GM18517 (cell line): ENCODE measurements at regions not wholly inside any gene's neighbourhood (a gene's known extent, or its start where the extent isn't known, plus 50 kb on each side); places are given as distances from the start of the nearest gene placed in this dataset.
"Not testable (repeated sequence)": the region's sequence is repeated elsewhere in the genome, so short reads cannot be mapped to it uniquely, and the experiment has no call there.

ENCODE experiments used
- ATAC-seq: cut with Tn5 transposase; IDR thresholded peaks from one replicate; pipeline ENCODE4 v1.9.1; 2021; ENCODE audit warnings: mild to moderate bottlenecking, moderate library complexity; ENCODE audit not compliant: unreplicated experiment

DNA sequence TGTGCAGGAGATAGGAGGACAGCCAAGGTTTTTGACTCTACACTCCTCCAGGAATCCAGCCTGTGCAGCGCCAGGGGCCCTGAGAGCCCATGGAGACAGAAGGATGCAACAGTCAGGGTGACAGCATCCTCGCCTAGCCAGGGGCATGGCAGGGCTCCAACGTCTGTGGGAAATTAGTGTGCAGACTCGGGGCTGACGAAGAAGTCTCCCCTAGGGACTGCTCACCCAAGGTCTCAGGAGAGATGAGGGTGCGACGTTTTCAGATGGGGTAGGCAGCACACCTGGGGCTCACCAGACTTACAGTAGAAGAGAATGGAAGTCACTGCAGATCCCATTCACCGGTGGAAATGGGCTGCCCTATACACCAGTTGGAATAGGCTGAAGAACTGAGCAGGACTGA, 241.7 kb downstream of the SETD4 start:
- ATAC-seq, result no peak

- ATAC-seq, result no peak
Observed at GRCh38 chr21:35814858-35815619, 245.3 kb downstream of the SETD4 start.

GRCh38 chr21:35812679-35813078, 247.6 kb downstream of the SETD4 start:
- no peak for ATAC-seq

- ATAC-seq, result no peak
Observed at GRCh38 chr21:35811191-35811806, 249.0 kb downstream of the SETD4 start.

DNA sequence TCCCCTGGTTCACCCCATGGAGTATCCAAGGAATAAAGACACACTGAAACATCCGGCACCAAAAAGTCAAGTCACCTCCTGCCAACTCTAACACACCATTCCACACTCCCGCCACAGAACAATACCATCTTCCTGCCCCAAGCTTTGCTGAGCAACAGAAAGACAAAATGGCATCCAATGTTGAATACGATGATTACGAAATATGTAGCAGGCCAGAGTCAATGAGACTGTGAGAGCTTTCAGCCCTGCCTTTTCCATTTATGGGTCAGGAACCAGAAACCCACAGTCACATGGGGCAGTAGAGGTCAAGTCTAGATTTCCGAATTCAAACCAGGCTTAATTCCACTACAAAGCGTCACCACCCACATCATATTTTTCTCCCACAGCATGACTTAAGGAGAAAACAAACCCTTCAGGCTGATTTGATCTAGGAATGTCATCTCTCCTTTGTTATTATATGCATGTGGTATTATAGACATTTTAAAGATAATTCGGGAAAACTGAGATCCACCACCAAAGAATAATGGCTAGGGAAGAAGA, 249.8 kb downstream of the SETD4 start:
- no peak for ATAC-seq

- ATAC-seq, result no peak
Observed at GRCh38 chr21:35801391-35801790, 258.9 kb downstream of the SETD4 start.

GRCh38 chr21:35800796-35801385, 259.4 kb downstream of the SETD4 start:
- not testable (repeated sequence) for ATAC-seq

DNA sequence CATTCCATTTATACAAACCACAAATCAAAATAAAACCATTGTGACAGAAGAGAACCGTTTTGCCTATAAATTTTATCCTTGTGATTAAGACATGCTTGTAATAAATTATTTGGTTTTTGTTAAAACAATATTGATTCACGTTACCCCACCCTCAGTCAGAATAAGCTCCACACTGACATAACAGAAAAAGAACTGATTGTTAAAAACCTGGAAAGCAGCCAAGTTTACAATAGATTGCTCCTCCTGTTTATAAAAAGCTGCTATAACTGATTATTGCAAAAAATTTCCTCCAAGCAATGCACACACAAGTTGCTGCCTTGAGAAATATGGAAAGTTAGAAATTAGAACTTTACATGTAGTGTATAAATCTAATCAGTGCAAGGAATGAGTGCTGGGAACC, 263.5 kb downstream of the SETD4 start:
- no peak for ATAC-seq

DNA sequence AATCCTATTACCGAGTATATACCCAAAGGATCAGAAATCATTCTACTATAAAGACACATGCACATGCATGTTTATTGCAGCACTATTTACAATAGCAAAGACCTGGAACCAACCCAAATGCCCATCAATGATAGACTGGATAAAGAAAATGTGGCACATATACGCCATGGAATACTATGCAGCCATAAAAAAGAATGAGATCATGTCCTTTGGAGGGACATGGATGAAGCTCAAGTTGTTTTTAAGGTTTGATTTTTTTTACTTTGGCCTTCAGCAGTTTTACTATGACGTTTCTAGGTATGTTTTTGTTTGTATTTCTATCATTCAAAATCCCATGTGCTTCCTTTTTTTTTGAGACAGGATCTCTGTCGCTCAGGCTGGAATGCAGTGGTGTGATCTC, 265.8 kb downstream of the SETD4 start:
- ATAC-seq, result not testable (repeated sequence)

DNA sequence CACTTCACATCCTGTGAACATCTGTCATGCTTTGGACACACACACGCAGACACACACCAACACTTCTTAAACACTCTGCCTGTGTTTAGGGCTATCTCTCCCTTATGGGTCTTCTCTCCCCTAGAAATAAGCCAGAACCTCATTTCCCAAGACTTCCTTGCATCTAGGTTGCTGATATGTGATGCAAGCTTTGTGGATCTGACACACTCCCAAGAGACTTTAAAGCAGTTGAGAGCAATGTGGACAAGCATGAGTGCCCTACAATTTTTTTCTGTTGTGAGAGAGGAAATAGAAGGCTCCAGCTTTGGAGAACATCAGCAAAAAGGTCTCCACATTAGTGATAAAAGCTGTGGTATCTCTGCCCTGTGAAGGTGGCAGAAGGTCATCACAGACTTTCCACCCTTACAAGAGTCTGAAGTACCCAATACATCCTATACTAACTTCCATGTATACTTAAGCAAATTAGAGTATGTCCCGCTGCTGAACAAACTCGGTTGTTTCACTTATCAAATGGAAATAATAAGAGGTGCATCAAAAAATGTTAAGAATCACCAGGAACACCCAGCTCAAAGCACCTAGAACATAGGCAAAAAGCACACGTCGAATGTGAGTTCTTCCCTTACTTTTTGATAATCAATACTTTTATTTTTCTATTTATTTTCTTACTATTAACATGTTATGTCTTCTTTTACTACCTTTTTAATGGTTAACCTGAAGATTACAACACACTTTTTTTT, 267.6 kb downstream of the SETD4 start:
- no peak for ATAC-seq

DNA sequence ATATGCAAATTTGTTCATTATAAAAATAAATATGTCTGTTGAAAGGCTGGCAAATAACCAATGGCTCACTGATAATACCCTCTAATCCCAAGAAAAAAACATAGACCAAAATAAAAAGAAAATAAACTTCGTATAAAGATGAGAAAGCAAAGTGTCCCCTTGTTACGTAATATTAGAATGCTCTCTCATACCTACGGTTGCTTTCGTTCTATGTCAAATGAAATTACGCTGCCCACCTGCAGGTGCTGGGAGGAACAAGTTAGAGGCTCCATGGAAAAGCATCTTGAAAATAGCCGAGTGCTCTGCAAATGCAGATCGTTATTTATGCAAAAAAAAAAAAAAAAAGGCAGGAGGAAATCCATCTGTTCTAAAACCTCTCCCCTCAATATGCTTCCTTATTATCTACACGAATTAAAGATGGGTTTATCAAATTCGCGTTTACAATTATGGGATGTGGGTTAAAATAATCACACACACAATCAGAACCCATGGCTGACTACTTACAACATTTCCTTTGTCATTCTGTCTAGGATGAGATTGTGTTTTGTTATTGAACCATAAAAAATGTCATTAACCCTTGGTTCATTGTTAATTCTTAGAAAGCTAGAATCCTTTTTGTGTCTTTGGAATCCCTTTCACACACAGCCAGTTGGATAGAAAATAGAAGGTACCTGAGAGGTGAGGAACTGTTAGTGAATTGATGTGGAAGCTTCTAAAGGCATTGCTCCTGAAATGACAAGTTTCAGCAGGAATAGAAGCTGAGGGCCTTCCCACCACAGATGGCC, 268.6 kb downstream of the SETD4 start:
- no peak for ATAC-seq

DNA sequence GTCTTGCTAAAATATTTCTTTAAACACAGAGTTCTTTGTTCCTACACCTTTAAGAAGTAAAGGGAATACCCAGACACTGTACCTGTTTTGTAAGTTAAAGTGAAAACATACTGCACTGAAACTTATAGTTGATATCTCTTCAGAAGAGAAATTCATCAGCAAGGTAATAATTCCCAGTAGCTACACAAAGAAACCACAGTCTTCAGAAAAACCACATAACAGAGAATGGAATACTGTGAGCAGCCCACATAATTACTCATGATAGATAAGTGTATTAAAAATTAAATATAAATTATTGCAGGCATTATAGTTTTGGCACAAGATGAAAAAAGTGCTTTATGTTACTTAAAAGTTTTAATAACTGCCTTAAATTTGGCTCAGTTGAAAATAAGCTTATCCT, 276.6 kb downstream of the SETD4 start:
- no peak for ATAC-seq

GRCh38 chr21:35782667-35783066, 277.7 kb downstream of the SETD4 start:
- no peak for ATAC-seq

GRCh38 chr21:35780983-35781382, 279.3 kb downstream of the SETD4 start:
- ATAC-seq, result no peak

DNA sequence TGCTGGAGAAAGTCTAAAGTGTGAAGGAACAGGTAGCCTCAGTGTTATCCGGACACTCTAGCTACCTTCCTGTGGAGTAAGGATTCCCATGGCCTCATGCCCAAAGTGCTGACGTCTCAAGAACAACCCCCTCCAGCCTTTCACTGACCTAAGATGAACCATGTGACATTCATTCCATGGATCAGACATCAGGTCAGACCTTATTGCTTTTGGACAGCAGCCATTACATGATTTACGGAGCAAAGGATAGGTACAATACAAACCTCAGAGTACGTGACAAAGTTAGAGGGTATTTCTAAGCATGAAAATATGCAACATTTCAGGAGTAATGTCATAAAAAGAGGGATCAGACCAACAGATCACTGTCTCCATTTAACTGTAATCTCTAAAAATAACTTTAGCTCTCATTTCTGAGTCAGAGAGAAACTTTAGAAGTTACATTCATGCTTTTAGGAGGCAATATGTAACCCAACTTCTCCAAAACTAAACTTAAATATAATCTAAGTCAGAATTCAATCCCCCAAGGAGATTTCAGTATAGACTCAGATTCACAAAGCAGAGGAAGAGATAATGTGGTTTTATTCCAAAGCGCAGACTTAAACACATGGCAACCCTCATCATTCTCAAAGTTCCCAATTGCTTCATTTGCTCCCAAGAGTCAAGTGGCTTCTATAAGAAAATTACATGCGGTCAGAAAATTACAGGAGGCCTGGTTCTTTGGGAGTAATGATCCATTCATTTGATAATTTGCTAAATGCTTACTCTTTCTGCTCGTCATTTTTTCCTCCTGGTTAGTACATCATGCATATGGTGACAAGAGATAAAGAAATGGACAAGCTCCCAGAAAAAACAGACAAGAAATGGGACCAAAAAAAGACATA, 280.4 kb downstream of the SETD4 start:
- ATAC-seq, result no peak

- no peak for ATAC-seq
Observed at GRCh38 chr21:35779167-35779566, 281.2 kb downstream of the SETD4 start.

DNA sequence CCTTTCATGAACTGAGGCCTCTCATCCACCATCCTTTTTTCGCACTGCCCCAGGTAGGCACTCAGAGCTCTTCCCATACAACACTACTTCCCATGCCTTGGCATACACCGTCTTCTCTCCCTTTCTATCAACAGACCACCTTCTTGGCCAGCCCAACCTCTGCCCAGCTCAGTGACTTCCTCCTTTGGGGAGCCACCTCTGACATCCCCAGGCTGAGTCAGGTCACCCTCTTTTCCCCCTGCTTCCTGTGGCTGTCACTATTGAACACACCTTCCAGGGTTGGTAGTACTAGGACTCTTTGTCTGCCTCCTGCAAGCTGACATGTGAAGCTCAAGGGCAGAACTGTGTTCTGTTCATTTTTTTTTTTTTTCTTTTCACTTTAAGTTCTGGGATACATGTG, 283.2 kb downstream of the SETD4 start:
- ATAC-seq, result no peak

- no peak for ATAC-seq
Observed at GRCh38 chr21:35775778-35776544, 284.4 kb downstream of the SETD4 start.
